Hematopoietic multipotent progenitor cell treated with erythropoietin and hydrocortisone succinate and interleukin-3 and kit ligand, for 17 days (in vitro differentiated cells): ENCODE measurements at regions not wholly inside any gene's neighbourhood (a gene's known extent, or its start where the extent isn't known, plus 50 kb on each side); places are given as distances from the start of the nearest gene placed in this dataset.

Experiments
- DNase-seq: peaks from one replicate; pipeline ENCODE4 v3.0.0-alpha.2; 2015; ENCODE audit warnings: low spot score

DNA sequence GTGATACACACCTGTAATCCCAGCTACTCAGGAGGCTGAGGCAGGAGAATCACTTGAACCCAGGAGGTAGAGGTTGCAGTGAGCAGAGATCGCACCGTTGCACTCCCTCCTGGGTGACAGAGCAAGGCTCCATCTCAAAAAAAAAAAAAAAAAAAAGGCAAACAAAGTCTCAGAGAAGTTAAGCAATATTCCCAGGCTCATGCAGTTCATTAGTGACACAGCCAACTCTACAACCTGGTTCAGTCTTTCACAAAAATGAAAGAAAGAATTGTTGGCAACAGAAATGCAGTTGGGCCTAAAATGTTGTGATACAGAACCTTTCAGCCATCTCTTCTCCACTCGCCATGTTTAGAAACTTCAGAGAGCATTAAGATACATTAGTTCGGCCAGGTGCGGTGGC, 242.1 kb downstream of the LTN1 start:
- DNase-seq: no peak

DNA sequence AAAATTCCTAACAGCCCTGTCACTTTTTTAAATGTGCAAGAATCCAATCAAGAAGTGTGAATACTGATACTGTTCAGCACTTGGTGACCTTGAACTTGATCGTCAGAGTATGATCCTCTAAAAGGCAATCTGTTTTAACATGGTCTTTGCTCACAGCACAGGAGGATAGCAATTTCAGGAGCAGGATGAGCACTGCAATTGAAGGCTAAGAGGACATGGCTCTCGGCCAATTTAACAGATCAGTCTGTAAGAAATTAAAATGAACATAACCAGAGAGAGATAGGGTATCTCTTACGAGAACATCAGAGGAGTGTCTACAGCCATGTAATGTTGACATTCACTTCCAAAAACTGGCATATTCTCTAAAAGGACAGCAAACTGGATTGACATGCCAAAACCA, 243.1 kb downstream of the LTN1 start:
- no peak for DNase-seq

DNA sequence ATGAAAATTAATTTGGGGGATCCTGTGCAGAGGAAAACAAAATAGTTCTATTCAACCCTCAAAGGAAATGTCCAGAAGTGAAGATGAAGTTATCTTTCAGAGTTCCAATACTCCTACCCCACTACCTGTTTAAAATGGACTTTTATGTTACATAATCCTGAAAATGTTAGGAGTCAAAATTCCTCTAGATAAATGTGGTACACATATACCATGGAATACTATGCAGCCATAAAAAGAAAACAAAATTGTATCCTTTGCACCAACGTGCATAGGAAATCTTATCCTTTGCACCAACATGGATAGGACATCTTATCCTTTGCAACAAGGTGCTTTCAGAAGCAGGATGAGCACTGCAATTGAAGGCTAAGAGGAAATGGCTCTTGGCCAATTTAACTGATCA, 245.2 kb downstream of the LTN1 start:
- DNase-seq: no peak

DNA sequence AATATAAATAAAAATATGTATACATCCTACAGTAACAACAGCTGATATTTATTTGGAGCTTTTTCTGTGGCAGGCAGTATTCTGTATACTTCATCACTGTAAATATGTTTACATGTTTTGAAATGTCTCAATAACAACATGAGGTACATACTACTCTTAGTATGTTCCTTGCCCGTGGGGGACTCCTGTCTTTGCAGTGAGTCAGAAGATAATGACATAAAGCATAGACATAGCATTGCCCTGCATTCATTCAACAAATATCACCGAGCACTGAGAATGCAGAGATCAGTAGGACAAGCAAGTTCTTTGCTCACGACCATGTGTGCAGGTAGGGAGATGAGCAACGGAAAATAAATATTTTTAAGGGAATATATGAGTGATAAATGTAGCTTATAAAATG, 246.5 kb downstream of the LTN1 start:
- DNase-seq: no peak

DNA sequence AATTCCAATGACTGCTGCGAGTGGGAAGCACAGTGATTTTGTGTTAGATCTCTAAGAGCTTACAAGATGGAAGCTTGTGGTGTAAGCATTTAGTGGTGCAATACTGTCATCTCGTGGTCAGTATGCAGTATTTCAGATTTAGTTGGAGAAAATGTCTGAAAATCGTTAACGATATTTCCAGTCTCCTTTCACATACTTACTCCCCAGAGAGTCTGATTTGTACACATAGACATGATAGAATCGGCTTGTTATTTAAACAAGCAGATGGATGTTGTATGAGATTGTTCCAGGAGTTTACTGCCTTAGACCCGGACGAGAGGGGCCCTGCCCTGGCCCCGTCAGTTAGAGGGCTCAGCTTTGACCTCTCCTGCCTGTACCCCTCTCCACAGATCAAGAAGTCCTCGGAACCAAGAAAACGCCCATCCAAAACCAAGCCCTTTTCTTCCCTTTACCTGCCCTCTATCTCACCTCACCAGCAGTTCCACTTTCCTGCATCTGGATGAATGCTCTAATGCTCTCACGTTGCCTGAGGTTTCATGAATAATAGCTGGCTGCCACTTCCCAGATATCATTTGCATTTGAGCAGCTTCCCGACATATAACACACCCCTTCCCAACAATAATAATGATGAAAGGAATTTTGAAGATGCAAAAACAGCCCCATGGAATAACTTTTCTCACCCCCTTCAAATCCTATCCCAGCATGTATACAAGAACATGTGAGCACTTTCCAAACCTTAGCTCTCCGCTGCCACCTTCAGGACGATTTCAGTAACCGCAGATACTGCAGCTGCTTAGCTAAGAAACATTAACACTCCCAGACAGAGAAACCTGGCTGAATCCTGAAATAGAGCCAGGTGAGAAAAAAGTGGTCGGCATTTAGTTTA, 247.3 kb downstream of the LTN1 start:
- peak; percentile 66 for DNase-seq

DNA sequence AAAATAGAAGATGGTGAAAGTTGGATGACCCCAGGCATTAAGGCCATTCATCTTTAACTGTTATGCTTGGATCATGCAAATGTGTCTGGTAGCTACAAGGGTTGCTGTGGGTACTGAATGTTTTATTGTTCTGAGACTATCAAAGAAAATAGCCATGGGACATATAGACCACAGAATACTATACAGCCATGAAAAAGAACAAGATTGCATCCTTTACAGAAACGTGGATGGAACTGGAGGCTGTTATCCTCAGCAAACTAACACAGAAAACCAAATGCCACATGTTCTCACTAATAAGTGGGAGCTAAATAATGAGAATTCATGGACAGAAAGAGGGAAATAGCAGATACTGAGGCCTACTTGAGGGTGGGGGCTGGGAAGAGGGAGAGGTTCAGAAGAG, 249.0 kb downstream of the LTN1 start:
- DNase-seq: no peak

DNA sequence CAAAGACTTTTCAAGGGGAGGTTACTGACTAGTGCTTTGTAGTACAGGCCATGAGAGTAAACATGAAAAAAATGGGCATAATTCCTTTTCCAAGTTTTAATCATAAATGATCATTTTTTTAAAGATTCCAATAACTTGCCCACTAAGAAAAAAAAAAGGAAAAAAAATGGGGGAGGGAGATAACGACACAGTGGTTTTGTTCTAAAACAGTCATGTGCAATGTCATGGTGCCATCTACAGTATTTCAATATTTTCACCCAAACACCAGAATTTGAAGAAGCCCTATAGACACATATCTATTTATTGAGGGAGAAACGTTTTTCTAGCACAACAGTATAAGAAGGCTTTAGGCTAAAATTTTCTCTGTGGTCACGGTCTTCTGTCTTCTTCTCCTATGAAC, 250.2 kb downstream of the LTN1 start:
- no peak for DNase-seq

DNA sequence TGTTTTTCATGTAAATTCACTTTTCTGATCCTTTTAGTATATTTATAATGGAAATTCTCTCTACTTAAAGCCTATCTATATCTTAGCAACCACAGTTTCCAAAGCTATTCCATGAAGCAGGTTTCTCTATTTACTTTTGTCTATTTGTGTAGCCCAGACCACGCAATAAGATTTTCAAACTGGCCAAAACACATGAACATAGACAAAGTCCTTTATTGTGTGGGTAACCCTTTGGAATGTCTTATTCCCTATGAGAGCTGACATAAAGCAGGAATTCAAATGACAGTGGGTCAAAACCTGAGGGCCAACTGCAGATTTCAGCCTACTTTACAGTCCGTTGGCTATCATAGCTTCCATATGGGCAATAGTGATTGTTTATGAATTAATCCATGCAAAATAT, 252.6 kb downstream of the LTN1 start:
- no peak for DNase-seq

DNA sequence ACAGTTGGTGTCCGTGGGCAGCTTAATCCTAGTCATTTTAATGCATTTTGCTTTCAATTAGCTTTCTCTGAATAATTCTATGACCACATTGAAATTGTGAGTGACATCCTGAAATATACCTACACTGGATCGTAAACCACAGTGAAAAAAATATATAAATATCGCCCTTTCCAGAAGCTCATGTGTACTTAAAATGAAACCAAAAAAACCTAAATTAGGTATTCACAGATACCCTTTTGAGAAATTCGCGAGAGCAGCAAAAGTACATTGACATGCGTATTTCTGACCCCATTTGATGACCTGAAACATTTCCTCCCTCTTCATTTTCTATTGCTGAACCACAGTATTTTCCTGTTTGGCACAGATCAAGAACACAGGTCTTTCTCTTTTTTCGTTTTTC, 253.8 kb downstream of the LTN1 start:
- DNase-seq: no peak

DNA sequence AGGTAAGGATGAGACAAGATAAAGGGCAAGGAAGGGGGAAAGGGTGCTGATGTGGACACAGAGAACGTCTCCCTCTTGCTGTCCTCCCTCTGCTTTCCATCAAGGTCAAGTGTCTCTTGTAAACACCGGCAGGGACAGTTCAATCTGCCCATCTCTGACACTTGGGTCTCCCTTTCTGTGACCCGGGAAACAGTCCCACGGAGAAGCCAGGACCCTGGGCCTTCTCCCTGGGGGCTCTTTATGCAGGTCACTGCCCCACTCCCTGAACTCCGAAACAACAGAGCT, 254.3 kb downstream of the LTN1 start:
- no peak for DNase-seq

DNA sequence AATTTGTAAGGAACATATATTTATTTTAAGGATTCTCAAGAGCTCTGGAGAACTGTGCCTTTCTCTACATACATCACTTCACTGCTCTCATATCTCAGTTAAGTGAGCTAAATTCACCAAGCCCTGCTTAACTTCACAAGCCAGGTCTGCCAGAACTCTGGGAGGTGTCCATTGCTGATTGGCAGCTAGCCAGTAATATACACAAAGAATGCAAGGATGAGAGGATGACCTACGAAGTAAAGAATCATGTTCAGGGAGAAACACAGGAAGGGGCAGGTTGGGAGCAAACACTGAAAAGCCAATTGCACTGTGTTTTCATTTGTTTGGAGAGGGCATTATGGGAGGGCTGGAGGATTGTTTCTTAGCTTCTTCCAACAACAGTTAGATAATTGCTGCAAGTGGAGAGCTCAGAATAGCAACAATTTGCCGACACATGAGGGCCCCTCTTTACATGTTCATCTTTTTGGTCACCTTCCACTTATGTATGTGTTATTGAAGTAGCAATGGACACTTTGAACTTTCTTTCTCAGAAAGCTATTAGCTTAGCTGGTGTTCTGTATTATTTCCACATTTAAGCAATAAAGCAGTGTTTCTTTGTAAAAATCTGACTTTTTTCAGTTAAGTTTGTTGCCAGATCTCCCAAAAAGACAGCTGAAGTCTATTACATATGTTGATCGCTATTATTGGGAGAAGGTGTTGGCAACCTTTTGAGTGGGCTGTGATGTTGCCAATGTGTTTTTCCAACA, 254.8 kb downstream of the LTN1 start:
- no peak for DNase-seq

DNA sequence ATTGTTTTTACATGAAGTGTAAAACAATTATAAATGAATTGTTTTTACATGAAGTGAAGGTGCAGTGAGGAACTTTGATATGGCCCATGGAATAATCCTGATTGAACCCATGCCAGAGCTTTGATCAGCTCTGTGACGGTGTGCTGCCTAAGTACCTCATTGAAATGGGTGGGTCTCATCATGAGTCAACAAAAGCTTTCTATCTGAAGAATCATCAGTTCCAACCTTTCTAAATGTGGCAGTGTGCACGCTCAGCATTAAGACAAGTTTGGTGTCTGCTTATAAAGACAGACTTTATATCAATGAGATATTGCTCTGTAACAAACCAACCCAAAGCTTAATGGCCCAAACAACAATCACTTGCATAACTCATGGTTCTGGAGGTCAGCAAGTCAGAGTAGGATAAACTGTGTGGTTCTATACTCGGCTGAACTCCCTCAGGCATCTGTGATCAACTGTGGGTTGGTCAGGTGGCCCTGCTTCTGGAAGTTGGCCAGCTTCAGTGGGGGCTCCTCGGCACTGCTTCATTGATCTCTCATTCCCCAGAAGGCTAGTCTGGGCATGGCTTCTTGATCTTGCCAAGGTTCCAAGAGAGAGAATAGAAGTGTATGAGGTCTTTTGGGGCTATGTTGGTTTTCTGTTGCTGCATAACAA, 258.0 kb downstream of the LTN1 start:
- no peak for DNase-seq

DNA sequence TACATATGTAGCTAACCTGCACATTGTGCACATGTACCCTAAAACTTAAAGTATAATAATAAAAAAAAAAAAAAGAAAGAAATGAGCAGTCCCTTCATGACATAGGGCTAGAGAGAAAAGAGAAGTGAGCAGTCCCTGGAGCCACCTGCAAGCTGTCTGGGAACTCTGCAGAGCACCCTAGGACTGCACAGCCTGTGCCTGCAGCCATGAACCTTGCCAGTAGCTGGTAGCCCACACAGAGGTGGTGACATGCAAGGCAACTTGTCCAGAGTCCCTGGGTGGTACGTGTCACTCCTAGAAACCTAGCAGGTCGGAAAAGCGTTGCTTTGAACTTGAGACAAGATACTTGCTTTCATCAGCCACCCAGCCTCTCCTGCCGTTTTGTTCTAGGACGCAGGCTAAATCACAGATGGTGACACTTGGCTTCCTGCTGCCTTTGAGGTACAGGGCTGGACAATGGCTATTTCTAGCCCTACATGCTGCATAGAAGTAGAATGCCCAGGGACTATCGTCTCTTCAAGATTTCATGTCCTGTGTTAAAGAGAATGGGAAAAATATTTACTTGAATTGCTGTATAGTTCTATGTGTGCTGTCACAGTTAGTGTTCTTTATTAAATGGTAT, 260.9 kb downstream of the LTN1 start:
- DNase-seq: no peak

DNA sequence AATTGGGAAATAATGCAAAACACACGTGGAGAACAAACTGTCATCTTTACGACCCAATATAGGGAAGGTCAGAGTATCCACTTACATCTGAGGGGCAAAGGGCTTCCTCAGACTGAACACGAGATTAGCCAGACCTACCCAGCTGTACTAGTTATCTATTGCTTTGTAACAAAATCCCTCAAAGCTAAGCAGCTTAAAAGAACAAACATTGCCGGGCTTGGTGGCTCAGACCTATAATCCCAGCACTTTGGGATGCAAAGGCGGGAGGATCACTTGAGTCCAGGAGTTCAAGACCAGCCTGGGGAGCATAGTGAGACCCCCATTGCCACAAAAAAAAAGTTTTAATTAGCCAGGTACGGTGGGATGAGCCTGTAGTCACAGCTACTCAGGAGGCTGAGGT, 262.8 kb downstream of the LTN1 start:
- no peak for DNase-seq

DNA sequence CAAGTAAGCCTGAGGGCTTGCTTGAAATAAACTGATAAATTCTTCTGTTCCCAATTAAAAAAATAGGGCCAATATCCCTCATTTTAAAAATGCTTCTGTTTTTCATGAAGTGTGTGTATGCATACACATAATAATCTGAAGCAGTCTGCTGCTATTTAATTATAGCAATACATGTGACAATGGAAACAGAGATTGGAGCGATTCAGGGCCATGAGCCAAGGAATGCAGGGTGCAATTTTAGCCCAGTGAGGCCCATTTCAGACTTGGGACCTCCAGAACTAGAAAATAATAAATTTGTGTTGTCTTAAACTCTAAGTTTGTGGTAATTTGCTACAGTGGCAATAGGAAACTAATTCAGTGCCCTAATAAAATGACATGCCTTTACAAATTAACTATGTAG, 264.9 kb downstream of the LTN1 start:
- DNase-seq: no peak

DNA sequence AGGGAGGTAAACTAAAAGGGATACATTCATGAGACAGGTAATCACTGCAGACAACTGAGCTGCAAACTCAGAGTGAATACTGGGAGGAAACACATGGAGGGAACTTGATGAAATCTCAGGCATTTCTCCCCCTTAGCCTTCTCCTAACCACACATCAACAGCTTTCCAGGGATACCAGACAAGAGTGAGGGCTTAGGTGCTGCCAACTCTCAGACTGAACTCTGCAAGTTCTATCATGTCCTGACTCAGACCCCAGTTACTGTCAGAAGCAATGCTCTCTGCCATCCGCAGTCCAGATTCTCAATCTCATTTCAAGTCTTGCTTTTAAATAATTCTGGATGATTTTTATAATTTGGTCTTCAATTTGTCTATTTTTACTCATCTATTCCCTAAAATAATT, 267.3 kb downstream of the LTN1 start:
- DNase-seq: no peak

DNA sequence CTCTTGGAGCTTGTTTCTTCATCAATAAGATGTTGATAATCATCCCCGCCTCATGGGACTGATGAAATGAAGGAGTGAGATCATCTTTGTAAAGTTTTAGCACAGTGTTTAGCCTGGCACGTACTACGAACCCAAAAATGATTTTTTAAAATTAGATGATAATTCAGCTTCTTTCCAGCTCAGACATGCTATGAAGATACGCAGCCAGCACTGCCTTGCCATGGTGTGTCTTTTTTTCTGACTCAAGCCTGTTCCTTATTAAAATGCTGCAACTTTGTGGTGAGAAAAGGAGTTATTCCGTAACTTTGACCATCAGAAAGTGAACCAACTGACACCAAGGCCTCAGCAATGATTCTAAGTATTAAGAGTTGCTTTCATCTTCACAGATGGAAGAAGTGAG, 269.0 kb downstream of the LTN1 start:
- DNase-seq: no peak

DNA sequence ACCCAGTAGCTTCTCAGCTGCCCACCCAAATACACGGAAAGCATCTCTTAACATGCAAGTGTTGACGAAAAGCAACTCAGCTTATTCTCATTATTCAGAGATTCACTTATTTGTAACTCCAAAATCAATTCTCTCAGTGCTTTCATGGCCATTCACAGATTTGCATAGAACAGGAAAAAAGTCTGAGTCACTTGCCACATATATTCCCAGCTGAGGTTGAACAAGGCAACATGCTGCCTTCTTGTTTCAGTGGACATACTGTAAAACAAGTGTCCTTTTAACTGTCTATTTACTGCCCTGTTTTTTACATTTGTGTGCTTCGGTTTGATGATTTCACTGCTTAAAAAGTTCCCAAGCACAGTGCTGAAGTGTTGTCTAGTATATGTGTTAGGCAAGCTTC, 273.0 kb downstream of the LTN1 start:
- no peak for DNase-seq

DNA sequence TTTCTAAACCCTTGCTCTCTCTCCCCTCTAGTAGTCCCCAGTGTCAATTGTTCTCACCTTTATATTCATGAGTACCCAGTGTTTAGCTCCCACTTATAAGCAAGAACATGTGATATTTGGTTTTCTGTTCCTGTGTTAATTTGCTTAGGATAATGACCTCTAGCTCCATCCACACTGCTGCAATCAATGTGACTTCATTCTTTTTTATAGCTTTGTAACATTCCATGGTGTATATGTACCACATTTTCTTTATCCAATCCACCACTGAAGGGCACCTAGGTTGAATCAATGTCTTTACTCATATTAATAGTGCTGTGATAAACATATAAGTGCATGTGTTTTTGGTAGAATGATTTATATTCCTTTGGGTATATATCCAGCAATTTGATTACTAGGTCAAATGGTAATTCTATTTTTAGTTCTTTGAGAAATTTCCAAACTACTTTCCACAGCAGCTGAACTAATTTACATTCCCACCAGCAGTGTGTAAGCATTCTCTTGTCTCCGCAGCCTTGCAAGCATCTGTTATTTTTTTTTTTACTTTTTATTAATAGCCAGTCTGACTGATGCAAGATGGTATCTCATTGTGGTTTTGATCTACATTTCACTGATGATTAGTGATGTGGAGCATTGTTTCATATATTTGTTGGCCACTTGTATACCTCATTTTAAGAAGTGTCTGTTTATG, 277.8 kb downstream of the LTN1 start:
- no peak for DNase-seq

DNA sequence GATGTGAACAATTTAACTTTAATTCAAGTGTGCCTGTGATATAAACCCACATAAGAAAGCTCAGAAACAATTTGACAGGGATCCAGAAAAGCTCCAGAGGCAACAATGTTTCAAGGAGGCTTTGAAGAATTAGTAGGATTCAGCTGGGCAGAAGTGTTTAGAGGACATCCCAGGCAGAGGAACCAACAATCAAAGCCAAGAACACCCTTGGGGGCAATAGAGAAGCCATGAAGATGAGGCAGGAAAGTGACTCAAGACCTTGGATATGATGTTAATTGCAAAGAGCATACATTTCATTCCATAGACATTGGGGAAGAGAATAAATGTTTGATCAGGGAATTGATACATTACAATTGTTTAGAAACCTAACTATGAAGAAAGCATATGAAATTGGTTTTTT, 280.3 kb downstream of the LTN1 start:
- DNase-seq: no peak

DNA sequence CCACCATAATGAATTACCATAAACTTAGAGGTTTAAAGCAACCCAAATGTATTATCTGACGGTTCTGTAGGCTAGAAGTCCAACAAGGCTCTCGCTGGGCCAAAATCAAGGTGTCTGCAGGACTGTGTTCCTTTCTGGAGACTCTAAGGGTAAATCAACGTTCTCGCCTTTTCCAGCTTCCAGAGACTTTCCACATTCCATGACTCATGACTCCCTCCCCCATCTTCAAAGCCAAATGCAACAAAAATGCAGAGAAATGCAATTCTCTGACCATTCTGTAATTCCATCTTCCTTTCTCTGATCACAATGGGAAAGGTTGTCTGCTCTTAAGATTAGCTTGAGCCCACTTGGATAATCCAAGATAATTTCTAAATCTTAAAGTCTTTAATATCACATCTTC, 287.1 kb downstream of the LTN1 start:
- no peak for DNase-seq

DNA sequence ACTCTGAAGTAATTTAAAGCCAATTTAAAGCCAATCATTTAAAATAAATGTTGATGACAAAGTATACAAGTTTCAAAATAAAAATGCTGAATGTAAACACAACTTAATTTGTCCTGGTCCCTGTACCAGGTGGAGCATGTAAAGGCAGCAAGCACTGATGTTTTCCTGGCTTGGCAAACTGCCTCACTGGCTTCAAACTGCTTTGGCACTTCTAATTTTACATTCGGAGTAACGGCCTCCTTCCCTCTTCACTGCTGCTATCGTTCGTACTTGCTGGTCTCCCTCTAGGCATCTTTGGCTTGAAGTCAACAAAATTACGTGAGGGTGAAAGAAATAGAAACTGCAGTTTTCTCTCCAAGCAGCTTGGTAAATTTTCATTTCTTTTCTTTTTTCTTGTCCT, 287.9 kb downstream of the LTN1 start:
- DNase-seq: no peak
